Duodenal mucosa (tissue), 2 donors: ENCODE measurements at regions not wholly inside any gene's neighbourhood (a gene's known extent, or its start where the extent isn't known, plus 50 kb on each side); places are given as distances from the start of the nearest gene placed in this dataset.

Experiments used
- H3K27ac ChIP-seq: one replicate; pipeline ENCODE4 v1.7.0; 2013; ENCODE audit warnings: low read depth, low read length
- H3K27me3 ChIP-seq, 2 donors: one replicate each; pipeline ENCODE4 v1.7.0; 2013; ENCODE audit warnings: low read length in 2 of 2, control low read depth in 1 of 2; ENCODE audit not compliant: insufficient read depth in 2 of 2, control insufficient read depth in 1 of 2
- H3K36me3 ChIP-seq, 2 donors: one replicate each; pipeline ENCODE4 v1.7.0; 2013; ENCODE audit warnings: low read length in 2 of 2, control low read depth in 1 of 2; ENCODE audit not compliant: insufficient read depth in 2 of 2, control insufficient read depth in 1 of 2
- H3K4me1 ChIP-seq, 2 donors: one replicate each; pipeline ENCODE4 v1.7.0; 2013; ENCODE audit warnings: low read length in 2 of 2, control low read depth in 1 of 2; ENCODE audit not compliant: insufficient read depth in 2 of 2, control insufficient read depth in 1 of 2
- H3K4me3 ChIP-seq, 2 donors: one replicate each; pipeline ENCODE4 v1.7.0; 2013; ENCODE audit warnings: low read length in 2 of 2, low read depth in 1 of 2
- H3K9ac ChIP-seq, 2 donors: one replicate each; pipeline ENCODE4 v1.7.0; 2013; ENCODE audit warnings: low read length in 2 of 2, low read depth in 1 of 2
- H3K9me3 ChIP-seq, 2 donors: one replicate each; pipeline ENCODE4 v1.7.0; 2013; ENCODE audit warnings: low read length in 2 of 2, control low read depth in 1 of 2; ENCODE audit not compliant: control insufficient read depth in 1 of 2

- Histone ChIP-seq H3K27ac (no peak overlapping the region), H3K9me3 (no peaks in the 10 kb centered on the region), H3K4me3 (no peak overlapping the region), H3K9ac (no peak overlapping the region), H3K27me3 (peaks cover 0 to 3% of the 10 kb centered on the region in 2 donors), H3K4me1 (no peaks in the 10 kb centered on the region), H3K36me3 (no peaks in the 10 kb centered on the region)
Measured at GRCh38 chr16:55039931-55040330, 109.3 kb downstream of the IRX5 start.

GRCh38 chr16:55040366-55041086 is 109.9 kb downstream of the IRX5 start:
- Histone ChIP-seq H3K9me3 (no peaks in the 10 kb centered on the region), H3K27me3 (peaks cover 0 to 3% of the 10 kb centered on the region in 2 donors), H3K27ac (no peak overlapping the region), H3K4me3 (no peak overlapping the region), H3K4me1 (no peaks in the 10 kb centered on the region), H3K36me3 (no peaks in the 10 kb centered on the region), H3K9ac (no peak overlapping the region)

- Histone ChIP-seq H3K9me3 (no peaks in the 10 kb centered on the region), H3K4me3 (no peak overlapping the region), H3K4me1 (no peaks in the 10 kb centered on the region), H3K36me3 (no peaks in the 10 kb centered on the region), H3K27ac (no peak overlapping the region), H3K27me3 (peaks cover 0 to 3% of the 10 kb centered on the region in 2 donors), H3K9ac (no peak overlapping the region)
Measured at GRCh38 chr16:55041540-55042234, 111.0 kb downstream of the IRX5 start.

- H3K27ac ChIP-seq: no peak overlapping the region
- no peaks in the 10 kb centered on the region for H3K4me1 ChIP-seq
- H3K27me3 ChIP-seq: peaks cover 0 to 3% of the 10 kb centered on the region in 2 donors
- no peaks in the 10 kb centered on the region for H3K9me3 ChIP-seq
- no peaks in the 10 kb centered on the region for H3K36me3 ChIP-seq
- no peak overlapping the region for H3K9ac ChIP-seq
- H3K4me3 ChIP-seq: no peak overlapping the region
Measured at GRCh38 chr16:55042556-55043432, 112.1 kb downstream of the IRX5 start.

- Histone ChIP-seq H3K9me3 (no peaks in the 10 kb centered on the region), H3K4me3 (no peak overlapping the region), H3K4me1 (no peaks in the 10 kb centered on the region), H3K36me3 (no peaks in the 10 kb centered on the region), H3K27me3 (peaks cover 0 to 3% of the 10 kb centered on the region in 2 donors), H3K27ac (no peak overlapping the region), H3K9ac (no peak overlapping the region)
Measured at GRCh38 chr16:55043499-55043898, 112.8 kb downstream of the IRX5 start.

- Histone ChIP-seq H3K4me1 (no peaks in the 10 kb centered on the region), H3K9ac (no peak overlapping the region), H3K4me3 (no peak overlapping the region), H3K36me3 (no peaks in the 10 kb centered on the region), H3K9me3 (no peaks in the 10 kb centered on the region), H3K27me3 (peaks cover 0 to 3% of the 10 kb centered on the region in 2 donors), H3K27ac (no peak overlapping the region)
Measured at GRCh38 chr16:55044201-55044975, 113.7 kb downstream of the IRX5 start.

GRCh38 chr16:55045329-55045728 is 114.7 kb downstream of the IRX5 start:
- Histone ChIP-seq H3K36me3 (no peaks in the 10 kb centered on the region), H3K4me3 (no peak overlapping the region), H3K9me3 (no peaks in the 10 kb centered on the region), H3K4me1 (no peaks in the 10 kb centered on the region), H3K9ac (no peak overlapping the region), H3K27ac (no peak overlapping the region), H3K27me3 (peaks cover 0 to 3% of the 10 kb centered on the region in 2 donors)

GRCh38 chr16:55045756-55046460 is 115.2 kb downstream of the IRX5 start:
- Histone ChIP-seq H3K9me3 (no peaks in the 10 kb centered on the region), H3K4me1 (no peaks in the 10 kb centered on the region), H3K27ac (no peak overlapping the region), H3K9ac (no peak overlapping the region), H3K27me3 (peaks cover 0 to 3% of the 10 kb centered on the region in 2 donors), H3K4me3 (no peak overlapping the region), H3K36me3 (no peaks in the 10 kb centered on the region)

- no peaks in the 10 kb centered on the region for H3K9me3 ChIP-seq
- no peak overlapping the region for H3K27ac ChIP-seq
- no peak overlapping the region for H3K9ac ChIP-seq
- peaks cover 0 to 3% of the 10 kb centered on the region in 2 donors for H3K27me3 ChIP-seq
- H3K36me3 ChIP-seq: no peaks in the 10 kb centered on the region
- H3K4me3 ChIP-seq: no peak overlapping the region
- H3K4me1 ChIP-seq: no peaks in the 10 kb centered on the region
Measured at GRCh38 chr16:55046513-55046912, 115.8 kb downstream of the IRX5 start.
